ENCODE measurements at regions not wholly inside any gene's neighbourhood (a gene's known extent, or its start where the extent isn't known, plus 50 kb on each side); places are given as distances from the start of the nearest gene placed in this dataset.
"Not testable (repeated sequence)": the region's sequence is repeated elsewhere in the genome, so short reads cannot be mapped to it uniquely, and the experiment has no call there.

DNA sequence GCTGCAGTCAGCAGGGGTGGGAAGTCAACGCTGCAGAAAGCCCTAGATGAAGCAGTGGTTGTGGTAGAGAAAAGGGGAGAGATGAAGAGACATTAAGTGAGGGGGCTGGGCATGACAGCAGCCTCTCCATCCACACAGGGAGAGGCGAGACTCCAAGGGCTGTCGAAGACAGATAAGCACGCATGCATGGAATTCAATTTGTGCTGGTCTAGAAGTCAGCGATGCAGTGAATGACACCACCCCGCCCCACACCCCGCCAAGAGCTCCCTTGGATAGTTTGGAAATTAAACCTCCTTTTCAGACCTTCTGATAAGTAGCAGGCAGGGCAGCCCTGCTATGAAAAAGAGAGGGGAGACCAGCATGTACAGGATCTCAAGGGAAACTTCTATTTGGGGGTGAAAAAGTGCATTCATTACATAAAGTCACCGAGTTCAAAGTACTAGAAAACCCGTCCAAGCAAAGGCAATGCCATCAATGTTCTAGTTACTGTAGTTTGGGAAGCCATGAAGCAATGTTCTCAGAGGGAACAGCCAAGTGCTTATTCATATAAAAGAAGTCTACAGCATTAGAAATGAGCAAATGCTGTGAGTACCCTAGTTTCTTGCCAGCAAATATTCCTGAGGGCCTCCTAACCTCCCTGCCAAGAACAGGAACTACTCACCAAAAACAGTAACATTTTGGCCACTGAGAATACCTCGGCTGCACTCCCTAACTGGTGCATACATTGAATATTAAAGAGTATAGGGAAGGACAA lies 152.3 kb upstream of the ANXA10 start:
- no peak for DNase-seq (ENCODE audit: low spot score)

- DNase-seq (ENCODE audit: low spot score), result no peak
Measured at GRCh38 chr4:167943872-167944505, 148.3 kb upstream of the ANXA10 start.

DNA sequence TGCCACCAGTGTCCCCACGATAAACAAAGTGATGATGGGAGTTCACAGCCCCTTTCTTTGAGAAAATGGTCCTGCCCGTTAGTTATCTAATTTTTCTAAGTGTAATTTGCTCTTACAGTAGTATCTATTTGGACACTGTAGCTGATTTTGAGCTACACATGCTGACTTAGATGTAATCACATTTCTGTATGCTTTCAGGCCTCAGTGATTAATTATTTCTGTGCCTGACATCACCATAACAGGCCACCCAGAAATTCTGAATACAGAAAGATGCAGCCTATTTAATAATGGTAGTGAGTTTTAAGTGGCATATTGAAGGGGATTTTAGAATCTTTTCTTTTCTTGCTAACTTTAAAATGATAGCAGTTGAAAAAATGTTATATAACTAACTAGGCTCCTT lies 147.6 kb upstream of the ANXA10 start:
- DNase-seq (ENCODE audit: low spot score), result no peak

- no peak for DNase-seq (ENCODE audit: low spot score)
Measured at GRCh38 chr4:167955006-167955405, 137.3 kb upstream of the ANXA10 start.

DNA sequence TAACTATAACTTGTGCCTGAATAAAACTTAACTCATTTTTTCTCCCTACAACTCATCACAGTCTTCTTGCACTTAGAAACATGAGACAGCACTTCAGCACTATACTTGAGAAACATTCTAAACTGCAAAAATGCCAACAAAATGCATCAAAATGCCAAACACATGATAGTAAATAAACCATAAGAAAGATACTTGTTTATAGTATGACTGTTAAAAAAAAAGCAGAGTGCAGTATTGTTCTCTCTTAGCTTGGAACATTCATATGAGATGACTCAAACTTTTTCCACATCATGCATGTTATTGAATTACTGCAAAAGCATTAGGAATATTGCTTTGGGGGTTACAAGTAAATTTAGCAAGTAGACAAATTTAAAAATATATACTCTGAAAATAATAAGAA lies 135.7 kb upstream of the ANXA10 start:
- no peak for DNase-seq (ENCODE audit: low spot score)

DNA sequence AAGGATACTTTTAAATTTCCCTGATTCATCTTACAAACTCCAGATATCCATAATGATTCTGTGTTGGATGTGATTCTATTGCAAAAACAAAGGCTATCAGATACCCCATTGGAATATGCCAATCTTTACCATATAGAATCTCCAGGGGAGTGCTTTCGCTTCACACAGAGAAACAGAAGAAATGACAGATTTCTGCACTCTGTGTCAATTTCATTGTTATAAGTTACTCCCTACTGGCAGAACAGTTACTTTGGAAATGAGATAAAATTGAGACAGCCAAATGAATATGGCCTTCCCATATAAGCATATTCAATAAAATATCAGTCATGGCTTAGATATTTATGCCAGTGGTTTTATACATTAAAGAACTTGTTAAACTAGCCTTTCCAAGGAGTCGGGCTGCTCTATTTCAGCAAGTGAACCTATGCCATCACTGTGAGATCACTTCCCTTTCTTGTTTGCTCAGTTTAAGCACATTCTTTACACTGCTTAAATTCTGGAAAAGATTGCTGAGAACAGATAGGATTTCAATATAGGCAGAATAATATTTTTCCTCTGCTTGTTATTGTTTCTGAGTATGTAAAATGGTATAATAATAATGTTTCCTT lies 127.5 kb upstream of the ANXA10 start:
- DNase-seq (ENCODE audit: low spot score), result no peak

DNA sequence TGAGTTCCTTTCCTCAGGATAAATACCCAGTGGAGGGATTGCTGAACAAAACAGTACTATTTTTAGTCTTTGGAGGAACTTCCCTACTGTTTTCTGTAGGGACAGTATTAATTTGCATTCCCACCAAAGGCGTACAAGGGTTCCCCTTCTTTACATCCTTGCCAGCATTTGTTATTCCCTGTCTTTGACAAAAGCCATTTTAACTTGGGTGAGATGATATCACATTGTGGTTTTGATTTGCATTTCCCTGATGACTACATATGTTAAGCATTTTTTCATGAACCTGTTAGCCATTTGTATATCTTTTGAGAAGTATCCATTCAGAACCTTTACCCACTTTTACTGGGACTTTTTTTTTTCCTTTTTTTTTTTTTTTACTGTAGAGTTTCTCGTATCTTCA lies 126.2 kb upstream of the ANXA10 start:
- DNase-seq (ENCODE audit: low spot score), result no peak

GRCh38 chr4:167973513-167973912 lies 118.8 kb upstream of the ANXA10 start:
- DNase-seq (ENCODE audit: low spot score), result no peak

- no peak for DNase-seq (ENCODE audit: low spot score)
Measured at GRCh38 chr4:167985565-167985964, 106.8 kb upstream of the ANXA10 start.

DNA sequence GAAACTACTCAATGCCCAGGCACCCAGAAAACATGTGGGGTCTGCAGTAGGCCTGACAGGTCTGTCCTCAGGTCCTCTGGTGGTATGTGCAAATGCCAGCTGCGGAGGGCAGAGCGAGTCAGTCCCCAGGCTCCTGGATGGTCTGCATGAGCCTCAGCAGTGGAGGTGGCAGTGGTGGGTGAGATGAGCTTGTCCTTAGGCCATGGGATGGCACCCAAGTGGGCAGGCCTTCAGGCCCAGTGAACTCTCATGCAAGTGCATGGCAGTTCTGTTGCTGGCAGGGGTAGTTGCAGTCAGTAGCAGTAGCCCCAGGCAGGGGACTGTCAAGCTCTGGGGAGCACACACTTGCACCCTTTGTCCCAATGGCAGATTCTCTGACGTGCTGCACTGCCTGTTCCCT lies 106.3 kb upstream of the ANXA10 start:
- no peak for DNase-seq (ENCODE audit: low spot score)

DNA sequence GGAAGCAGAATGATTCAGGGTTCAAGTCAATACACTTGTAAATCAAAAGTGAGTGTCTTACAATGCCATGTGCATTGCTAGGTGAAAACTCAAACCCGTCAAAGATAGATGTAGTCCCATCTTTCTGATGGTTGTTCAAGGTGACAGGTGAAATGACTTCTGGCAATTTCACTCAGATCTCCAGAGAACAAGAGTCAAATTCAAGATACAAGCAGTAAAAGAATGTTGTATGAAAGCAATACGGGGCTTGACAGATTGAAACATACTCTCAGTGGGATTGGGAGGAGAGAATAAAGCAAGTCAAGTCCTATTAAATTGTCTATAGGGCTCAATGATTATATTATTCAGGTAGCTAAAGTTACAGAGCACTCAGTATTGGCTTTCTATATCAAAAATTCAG lies 105.1 kb upstream of the ANXA10 start:
- no peak for DNase-seq (ENCODE audit: low spot score)

- no peak for DNase-seq (ENCODE audit: low spot score)
Measured at GRCh38 chr4:167989815-167990214, 102.5 kb upstream of the ANXA10 start.

DNA sequence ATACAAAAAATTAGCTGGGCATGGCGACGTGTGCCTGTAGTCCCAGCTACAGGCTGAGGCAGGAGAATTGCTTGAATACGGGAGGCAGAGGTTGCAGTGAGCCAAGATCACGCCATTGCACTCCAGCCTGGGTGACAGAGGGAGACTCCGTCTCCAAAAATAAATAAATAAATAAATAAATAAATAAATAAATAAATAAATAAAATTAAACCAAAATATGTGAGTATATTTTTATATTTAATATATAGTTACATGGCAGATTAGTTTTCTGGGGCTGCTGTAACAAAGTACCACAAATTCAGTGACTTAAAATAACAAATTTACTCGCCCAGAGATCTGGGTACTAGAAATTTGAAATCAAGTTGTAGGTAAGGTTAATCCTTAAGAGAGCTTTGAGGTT lies 84.2 kb upstream of the ANXA10 start:
- DNase-seq (ENCODE audit: low spot score), result not testable (repeated sequence)

- no peak for DNase-seq (ENCODE audit: low spot score)
Measured at GRCh38 chr4:168019019-168019651, 73.2 kb upstream of the ANXA10 start.

DNA sequence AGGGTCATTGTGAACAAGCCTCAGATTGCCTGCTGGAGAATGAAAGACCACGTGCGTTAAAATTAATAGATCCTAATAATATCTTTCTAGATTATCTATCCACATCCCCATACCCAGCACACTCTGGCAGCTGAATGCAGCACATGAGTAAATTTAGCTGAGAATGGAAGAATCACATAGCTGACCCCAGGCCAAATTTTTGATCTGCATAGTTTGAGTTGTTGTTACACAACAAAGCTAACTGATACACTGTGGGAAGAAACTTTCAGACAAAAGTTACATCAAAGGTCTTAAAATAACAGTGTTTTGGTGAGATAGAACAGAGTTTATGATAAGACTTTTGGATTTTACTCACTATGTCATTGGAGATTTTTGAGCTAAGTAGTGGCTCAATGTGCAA lies 72.4 kb upstream of the ANXA10 start:
- no peak for DNase-seq (ENCODE audit: low spot score)

DNA sequence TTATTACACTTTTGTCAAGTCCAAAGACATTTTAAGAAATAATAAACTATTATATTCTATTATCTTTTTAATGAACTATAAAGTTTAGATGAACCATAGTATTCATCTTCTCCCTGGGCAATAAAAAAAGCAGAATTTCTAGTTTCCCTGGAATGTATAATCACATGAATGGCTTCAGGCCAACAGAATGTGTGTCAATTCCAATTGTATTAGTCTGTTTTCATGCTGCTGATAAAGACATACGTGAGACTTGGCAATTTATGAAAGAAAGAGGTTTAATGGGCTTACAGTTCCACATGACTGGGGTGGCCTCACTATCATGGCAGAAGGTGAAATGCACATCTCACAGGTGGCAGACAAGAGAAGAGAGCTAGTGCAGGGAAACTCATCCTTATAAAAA lies 70.7 kb upstream of the ANXA10 start:
- DNase-seq (ENCODE audit: low spot score), result no peak

- DNase-seq (ENCODE audit: low spot score), result no peak
Measured at GRCh38 chr4:168028568-168028967, 63.8 kb upstream of the ANXA10 start.

- no peak for DNase-seq (ENCODE audit: low spot score)
Measured at GRCh38 chr4:168028970-168029597, 63.3 kb upstream of the ANXA10 start.

- no peak for DNase-seq (ENCODE audit: low spot score)
Measured at GRCh38 chr4:168037676-168038075, 54.7 kb upstream of the ANXA10 start.

DNA sequence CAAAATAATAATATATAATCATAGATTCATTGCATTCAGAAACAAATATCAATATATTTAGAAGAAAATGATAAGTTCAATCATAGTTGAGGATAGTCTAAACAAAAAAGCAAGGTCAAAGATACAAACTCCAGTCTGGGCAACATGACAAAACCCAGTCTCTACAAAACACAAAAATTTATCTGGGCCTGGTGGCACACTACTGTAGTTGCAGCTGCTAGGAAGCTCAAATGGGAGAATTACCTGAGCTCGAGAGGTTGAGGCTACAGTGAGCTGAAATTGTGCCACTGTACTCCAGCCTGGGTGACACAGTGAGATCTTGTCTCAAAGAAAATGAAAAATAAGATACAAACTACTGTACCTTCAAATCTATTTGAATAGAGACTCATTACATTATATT lies 52.7 kb upstream of the ANXA10 start:
- no peak for DNase-seq (ENCODE audit: low spot score)

Measured in D341Med (cell line).